Mucosa of descending colon (tissue), 3 donors: ENCODE measurements at regions not wholly inside any gene's neighbourhood (a gene's known extent, or its start where the extent isn't known, plus 50 kb on each side); places are given as distances from the start of the nearest gene placed in this dataset.
"Not testable (repeated sequence)": the region's sequence is repeated elsewhere in the genome, so short reads cannot be mapped to it uniquely, and the experiment has no call there.

Source experiments
- ATAC-seq: fragments of 200-7000 bp; cut with Tn5 transposase; one replicate; pipeline ENCODE4 v1.9.1; 2020; ENCODE audit warnings: mild to moderate bottlenecking, moderate library complexity
- DNase-seq, 3 donors: peaks; one replicate each; pipeline ENCODE4 v3.0.0-alpha.2; 2020
- H3K36me3 ChIP-seq: fragments of 200-600 bp; one replicate; pipeline ENCODE4 v1.8.0; 2021; ENCODE audit warnings: low read depth, mild to moderate bottlenecking
- H3K4me1 ChIP-seq: fragments of 200-600 bp; one replicate; pipeline ENCODE4 v1.8.0; 2021; ENCODE audit warnings: low read depth, mild to moderate bottlenecking
- H3K4me3 ChIP-seq: fragments of 200-600 bp; one replicate; pipeline ENCODE4 v1.8.0; 2021; ENCODE audit warnings: mild to moderate bottlenecking
- H3K9me3 ChIP-seq: fragments of 200-600 bp; one replicate; pipeline ENCODE4 v1.8.0; 2021; ENCODE audit warnings: mild to moderate bottlenecking
- intact Hi-C, 2 donors: fragments of 100-400 bp; cut with DNase I in 1 of 2; cut with micrococcal nuclease in 1 of 2; formaldehyde crosslinking; loops; one replicate each; pipeline versions ENCODE4 v1.11.0 to v1.11.1; 2022; cut with DNase I, micrococcal nuclease
- TF ChIP-seq, protein P1 (sequence below): fragments of 200-600 bp; IDR thresholded peaks from one replicate; pipeline ENCODE4 v1.8.0; 2022; ENCODE audit warnings: antibody characterized with exemption, mild to moderate bottlenecking
- donor health status: DM: no; HTN: no; CAD: no; lungs with moderate emphysema.
- donor health status: DM: no; HTN: no; CAD: no.
- donor health status: DM: no; HTN: yes; CAD: no.

GRCh38 chr3:67239353-67239752 lies 241.2 kb downstream of the KBTBD8 start:
- DNase-seq: no peak
- no peaks in the 10 kb centered on the region for H3K36me3 ChIP-seq
- no peak overlapping the region for H3K4me3 ChIP-seq
- intact Hi-C loops: no loop called here
- ATAC-seq: no peak
- H3K4me1 ChIP-seq: no peaks in the 10 kb centered on the region
- no peaks in the 10 kb centered on the region for H3K9me3 ChIP-seq
- TF ChIP-seq, protein P1, sequence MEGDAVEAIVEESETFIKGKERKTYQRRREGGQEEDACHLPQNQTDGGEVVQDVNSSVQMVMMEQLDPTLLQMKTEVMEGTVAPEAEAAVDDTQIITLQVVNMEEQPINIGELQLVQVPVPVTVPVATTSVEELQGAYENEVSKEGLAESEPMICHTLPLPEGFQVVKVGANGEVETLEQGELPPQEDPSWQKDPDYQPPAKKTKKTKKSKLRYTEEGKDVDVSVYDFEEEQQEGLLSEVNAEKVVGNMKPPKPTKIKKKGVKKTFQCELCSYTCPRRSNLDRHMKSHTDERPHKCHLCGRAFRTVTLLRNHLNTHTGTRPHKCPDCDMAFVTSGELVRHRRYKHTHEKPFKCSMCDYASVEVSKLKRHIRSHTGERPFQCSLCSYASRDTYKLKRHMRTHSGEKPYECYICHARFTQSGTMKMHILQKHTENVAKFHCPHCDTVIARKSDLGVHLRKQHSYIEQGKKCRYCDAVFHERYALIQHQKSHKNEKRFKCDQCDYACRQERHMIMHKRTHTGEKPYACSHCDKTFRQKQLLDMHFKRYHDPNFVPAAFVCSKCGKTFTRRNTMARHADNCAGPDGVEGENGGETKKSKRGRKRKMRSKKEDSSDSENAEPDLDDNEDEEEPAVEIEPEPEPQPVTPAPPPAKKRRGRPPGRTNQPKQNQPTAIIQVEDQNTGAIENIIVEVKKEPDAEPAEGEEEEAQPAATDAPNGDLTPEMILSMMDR: no peak

- intact Hi-C loops: no loop called here
- H3K36me3 ChIP-seq: no peaks in the 10 kb centered on the region
- ATAC-seq (no peak), DNase-seq (no peak)
- no peak overlapping the region for H3K4me3 ChIP-seq
- no peaks in the 10 kb centered on the region for H3K9me3 ChIP-seq
- H3K4me1 ChIP-seq: no peaks in the 10 kb centered on the region
- TF ChIP-seq, protein P1: no peak
Measured at GRCh38 chr3:67241084-67241483, 243.0 kb downstream of the KBTBD8 start.

GRCh38 chr3:67244130-67244529 lies 246.0 kb downstream of the KBTBD8 start:
- TF ChIP-seq, protein P1: no peak
- Histone ChIP-seq H3K4me3 (no peak overlapping the region), H3K4me1 (no peaks in the 10 kb centered on the region), H3K36me3 (no peaks in the 10 kb centered on the region), H3K9me3 (no peaks in the 10 kb centered on the region)
- DNase-seq (no peak), ATAC-seq (no peak)
- intact Hi-C loops: no loop called here

DNA sequence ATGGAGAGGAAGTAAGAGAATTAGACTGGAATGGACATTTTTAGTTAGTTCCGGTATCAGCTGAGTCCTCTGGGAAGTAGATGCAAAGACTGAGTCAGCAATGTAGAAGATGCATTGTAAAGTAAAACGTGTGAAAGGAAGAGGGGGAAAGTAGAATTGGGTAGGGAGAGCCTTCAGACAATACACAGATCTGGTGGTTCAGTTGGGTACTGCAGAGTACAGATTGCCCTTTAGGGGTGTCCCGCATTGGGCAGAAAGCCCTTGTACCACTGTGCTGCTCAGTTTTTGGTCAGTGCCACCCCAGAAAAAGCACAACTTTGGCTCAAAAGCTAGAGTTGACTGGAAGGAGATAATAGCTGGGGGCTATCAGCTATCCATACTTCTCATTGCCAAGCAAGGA lies 247.4 kb downstream of the KBTBD8 start:
- no peak for ATAC-seq
- no peaks in the 10 kb centered on the region for H3K36me3 ChIP-seq
- H3K9me3 ChIP-seq: no peaks in the 10 kb centered on the region
- H3K4me1 ChIP-seq: no peaks in the 10 kb centered on the region
- no peak overlapping the region for H3K4me3 ChIP-seq
- intact Hi-C loops: no loop called here
- no peak for DNase-seq
- TF ChIP-seq, protein P1: no peak

- ATAC-seq: no peak
- no peak for DNase-seq
- intact Hi-C loops: no loop called here
- Histone ChIP-seq H3K4me1 (no peaks in the 10 kb centered on the region), H3K4me3 (no peak overlapping the region), H3K9me3 (no peaks in the 10 kb centered on the region), H3K36me3 (no peaks in the 10 kb centered on the region)
- TF ChIP-seq, protein P1: no peak
Measured at GRCh38 chr3:67248726-67249125, 250.6 kb downstream of the KBTBD8 start.

GRCh38 chr3:67252906-67253305 lies 254.8 kb downstream of the KBTBD8 start:
- H3K4me1 ChIP-seq, H3K36me3 ChIP-seq, H3K9me3 ChIP-seq, ATAC-seq, DNase-seq, intact Hi-C loops, H3K4me3 ChIP-seq: not testable (repeated sequence)
